ENCODE measurements at regions not wholly inside any gene's neighbourhood (a gene's known extent, or its start where the extent isn't known, plus 50 kb on each side); places are given as distances from the start of the nearest gene placed in this dataset.
"Not testable (repeated sequence)": the region's sequence is repeated elsewhere in the genome, so short reads cannot be mapped to it uniquely, and the experiment has no call there.

DNA sequence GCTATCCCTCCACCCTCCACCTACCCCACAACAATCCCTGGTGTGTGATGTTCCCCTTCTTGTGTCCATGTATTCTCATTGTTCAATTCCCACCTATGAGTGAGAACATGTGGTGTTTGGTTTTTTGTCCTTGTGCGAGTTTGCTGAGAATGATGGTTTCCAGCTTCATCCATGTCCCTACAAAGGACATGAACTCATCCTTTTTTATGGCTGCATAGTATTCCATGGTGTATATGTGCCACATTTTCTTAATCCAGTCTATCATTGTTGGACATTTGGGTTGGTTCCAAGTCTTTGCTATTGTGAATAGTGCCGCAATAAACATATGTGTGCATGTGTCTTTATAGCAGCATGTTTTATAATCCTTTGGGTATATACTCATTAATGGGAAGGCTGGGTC lies 1117.6 kb downstream of the DNAJB9 start:
- H3K4me3 ChIP-seq (ENCODE audit: low read depth in 1 of 3, low read length in 3 of 3); H3K27me3 ChIP-seq (ENCODE audit: control insufficient read depth in 4 of 4, insufficient read depth in 4 of 4, low read length in 3 of 4); H3K9ac ChIP-seq (ENCODE audit: low read depth in 1 of 2, low read length in 2 of 2); H3K27ac ChIP-seq (ENCODE audit: low read depth in 1 of 2, low read length in 2 of 2); H3K9me3 ChIP-seq (ENCODE audit: control insufficient read depth in 4 of 4, low read length in 3 of 4); H3K36me3 ChIP-seq (ENCODE audit: control insufficient read depth in 4 of 4, insufficient read depth in 3 of 4, low read depth in 1 of 4, low read length in 3 of 4); H3K4me1 ChIP-seq (ENCODE audit: control insufficient read depth in 4 of 4, insufficient read depth in 4 of 4, low read length in 3 of 4); DNase-seq (ENCODE audit: low spot score): not testable (repeated sequence)
- 93% methylated on average over 2 of the region's 2 CpGs for WGBS

DNA sequence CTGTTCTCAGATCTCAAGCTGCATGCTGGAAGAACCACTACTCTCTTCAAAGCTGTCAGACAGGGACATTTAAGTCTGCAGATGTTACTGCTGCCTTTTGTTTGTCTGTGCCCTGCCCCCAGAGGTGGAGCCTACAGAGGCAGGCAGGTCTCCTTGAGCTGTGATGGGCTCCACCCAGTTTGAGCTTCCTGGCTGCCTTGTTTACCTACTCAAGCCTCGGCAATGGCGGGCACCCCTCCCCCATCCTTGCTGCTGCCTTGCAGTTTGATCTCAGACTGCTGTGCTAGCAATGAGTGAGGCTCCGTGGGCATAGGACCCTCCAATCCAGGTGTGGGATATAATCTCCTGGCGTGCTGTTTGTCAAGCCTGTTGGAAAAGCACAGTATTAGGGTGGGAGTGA lies 1122.9 kb downstream of the DNAJB9 start:
- not testable (repeated sequence) for DNase-seq (ENCODE audit: low spot score)

GRCh38 chr7:109694149-109695071 lies 1124.7 kb downstream of the DNAJB9 start:
- H3K36me3 ChIP-seq (ENCODE audit: control insufficient read depth in 4 of 4, insufficient read depth in 3 of 4, low read depth in 1 of 4, low read length in 3 of 4) = no peaks in the 10 kb centered on the region
- no peak for DNase-seq (ENCODE audit: low spot score)

More for the DNA sequence above, 1122.9 kb downstream of the DNAJB9 start:
- not testable (repeated sequence) for H3K4me3 ChIP-seq (ENCODE audit: low read depth in 1 of 3, low read length in 3 of 3); H3K27ac ChIP-seq (ENCODE audit: low read depth in 1 of 2, low read length in 2 of 2); H3K36me3 ChIP-seq (ENCODE audit: control insufficient read depth in 4 of 4, insufficient read depth in 3 of 4, low read depth in 1 of 4, low read length in 3 of 4); H3K4me1 ChIP-seq (ENCODE audit: control insufficient read depth in 4 of 4, insufficient read depth in 4 of 4, low read length in 3 of 4); H3K9me3 ChIP-seq (ENCODE audit: control insufficient read depth in 4 of 4, low read length in 3 of 4); H3K9ac ChIP-seq (ENCODE audit: low read depth in 1 of 2, low read length in 2 of 2); H3K27me3 ChIP-seq (ENCODE audit: control insufficient read depth in 4 of 4, insufficient read depth in 4 of 4, low read length in 3 of 4)
- WGBS = 61% methylated on average over 4 of the region's 4 CpGs

More at GRCh38 chr7:109694149-109695071, 1124.7 kb downstream of the DNAJB9 start:
- no peaks in the 10 kb centered on the region for H3K4me1 ChIP-seq (ENCODE audit: control insufficient read depth in 4 of 4, insufficient read depth in 4 of 4, low read length in 3 of 4)
- H3K27me3 ChIP-seq (ENCODE audit: control insufficient read depth in 4 of 4, insufficient read depth in 4 of 4, low read length in 3 of 4) = no peaks in the 10 kb centered on the region
- TF ChIP-seq, protein P1, sequence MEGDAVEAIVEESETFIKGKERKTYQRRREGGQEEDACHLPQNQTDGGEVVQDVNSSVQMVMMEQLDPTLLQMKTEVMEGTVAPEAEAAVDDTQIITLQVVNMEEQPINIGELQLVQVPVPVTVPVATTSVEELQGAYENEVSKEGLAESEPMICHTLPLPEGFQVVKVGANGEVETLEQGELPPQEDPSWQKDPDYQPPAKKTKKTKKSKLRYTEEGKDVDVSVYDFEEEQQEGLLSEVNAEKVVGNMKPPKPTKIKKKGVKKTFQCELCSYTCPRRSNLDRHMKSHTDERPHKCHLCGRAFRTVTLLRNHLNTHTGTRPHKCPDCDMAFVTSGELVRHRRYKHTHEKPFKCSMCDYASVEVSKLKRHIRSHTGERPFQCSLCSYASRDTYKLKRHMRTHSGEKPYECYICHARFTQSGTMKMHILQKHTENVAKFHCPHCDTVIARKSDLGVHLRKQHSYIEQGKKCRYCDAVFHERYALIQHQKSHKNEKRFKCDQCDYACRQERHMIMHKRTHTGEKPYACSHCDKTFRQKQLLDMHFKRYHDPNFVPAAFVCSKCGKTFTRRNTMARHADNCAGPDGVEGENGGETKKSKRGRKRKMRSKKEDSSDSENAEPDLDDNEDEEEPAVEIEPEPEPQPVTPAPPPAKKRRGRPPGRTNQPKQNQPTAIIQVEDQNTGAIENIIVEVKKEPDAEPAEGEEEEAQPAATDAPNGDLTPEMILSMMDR (IDR thresholded peaks at IDR 0.05; ENCODE audit: low read depth, low read length, missing input control) = no peak
- TF ChIP-seq EGR1 (IDR thresholded peaks at IDR 0.05; ENCODE audit: low read depth in 2 of 2) = no peak
- TF ChIP-seq YY1 (IDR thresholded peaks at IDR 0.05) = no peak
- no peak for TF ChIP-seq ZBTB33 (IDR thresholded peaks at IDR 0.05)
- no peak for TF ChIP-seq SP1 (IDR thresholded peaks at IDR 0.05)
- TF ChIP-seq FOXA2 (IDR thresholded peaks at IDR 0.05) = no peak
- TF ChIP-seq HNF4G (IDR thresholded peaks at IDR 0.05) = no peak
- TF ChIP-seq, protein P2, sequence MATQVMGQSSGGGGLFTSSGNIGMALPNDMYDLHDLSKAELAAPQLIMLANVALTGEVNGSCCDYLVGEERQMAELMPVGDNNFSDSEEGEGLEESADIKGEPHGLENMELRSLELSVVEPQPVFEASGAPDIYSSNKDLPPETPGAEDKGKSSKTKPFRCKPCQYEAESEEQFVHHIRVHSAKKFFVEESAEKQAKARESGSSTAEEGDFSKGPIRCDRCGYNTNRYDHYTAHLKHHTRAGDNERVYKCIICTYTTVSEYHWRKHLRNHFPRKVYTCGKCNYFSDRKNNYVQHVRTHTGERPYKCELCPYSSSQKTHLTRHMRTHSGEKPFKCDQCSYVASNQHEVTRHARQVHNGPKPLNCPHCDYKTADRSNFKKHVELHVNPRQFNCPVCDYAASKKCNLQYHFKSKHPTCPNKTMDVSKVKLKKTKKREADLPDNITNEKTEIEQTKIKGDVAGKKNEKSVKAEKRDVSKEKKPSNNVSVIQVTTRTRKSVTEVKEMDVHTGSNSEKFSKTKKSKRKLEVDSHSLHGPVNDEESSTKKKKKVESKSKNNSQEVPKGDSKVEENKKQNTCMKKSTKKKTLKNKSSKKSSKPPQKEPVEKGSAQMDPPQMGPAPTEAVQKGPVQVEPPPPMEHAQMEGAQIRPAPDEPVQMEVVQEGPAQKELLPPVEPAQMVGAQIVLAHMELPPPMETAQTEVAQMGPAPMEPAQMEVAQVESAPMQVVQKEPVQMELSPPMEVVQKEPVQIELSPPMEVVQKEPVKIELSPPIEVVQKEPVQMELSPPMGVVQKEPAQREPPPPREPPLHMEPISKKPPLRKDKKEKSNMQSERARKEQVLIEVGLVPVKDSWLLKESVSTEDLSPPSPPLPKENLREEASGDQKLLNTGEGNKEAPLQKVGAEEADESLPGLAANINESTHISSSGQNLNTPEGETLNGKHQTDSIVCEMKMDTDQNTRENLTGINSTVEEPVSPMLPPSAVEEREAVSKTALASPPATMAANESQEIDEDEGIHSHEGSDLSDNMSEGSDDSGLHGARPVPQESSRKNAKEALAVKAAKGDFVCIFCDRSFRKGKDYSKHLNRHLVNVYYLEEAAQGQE (IDR thresholded peaks at IDR 0.05) = no peak
- no peak for TF ChIP-seq RXRA (IDR thresholded peaks at IDR 0.05)
- no peak for TF ChIP-seq ATF3 (IDR thresholded peaks at IDR 0.05)
- no peak for TF ChIP-seq GABPA (IDR thresholded peaks at IDR 0.05 in 1 of 2, conservative IDR thresholded peaks at IDR 0.05 in 1 of 2)
- no peak for TF ChIP-seq HNF4A (conservative IDR thresholded peaks at IDR 0.05)
- no peak for TF ChIP-seq TAF1 (conservative IDR thresholded peaks at IDR 0.05)
- H3K27ac ChIP-seq (ENCODE audit: low read depth in 1 of 2, low read length in 2 of 2) = no peak overlapping the region
- peaks cover 0 to 5% (median 0%) of the 10 kb centered on the region in 4 donors for H3K9me3 ChIP-seq (ENCODE audit: control insufficient read depth in 4 of 4, low read length in 3 of 4)
- no peak overlapping the region for H3K4me3 ChIP-seq (ENCODE audit: low read depth in 1 of 3, low read length in 3 of 3)
- H3K9ac ChIP-seq (ENCODE audit: low read depth in 1 of 2, low read length in 2 of 2) = no peak overlapping the region
- 60% methylated on average over 4 of the region's 4 CpGs for WGBS

All from liver (tissue), 8 donors.